ENCODE measurements at regions not wholly inside any gene's neighbourhood (a gene's known extent, or its start where the extent isn't known, plus 50 kb on each side); places are given as distances from the start of the nearest gene placed in this dataset.

GRCh38 chr10:120984221-120984620 lies 133.1 kb downstream of the WDR11 start:
- Histone ChIP-seq H3K36me3 (ENCODE audit: control insufficient read depth, insufficient read depth, low read length) (no peaks in the 10 kb centered on the region), H3K4me3 (ENCODE audit: low read length) (no peak overlapping the region), H3K27ac (ENCODE audit: low read length) (no peak overlapping the region), H3K9me3 (replicated peaks; ENCODE audit: control insufficient read depth, low read depth, low read length) (peaks cover 5% of the 10 kb centered on the region), H3K4me1 (ENCODE audit: control insufficient read depth, insufficient read depth, low read length) (peaks cover 8% of the 10 kb centered on the region), H3K27me3 (ENCODE audit: control insufficient read depth, insufficient read depth, low read length) (peaks cover 39% of the 10 kb centered on the region)
- 63% methylated on average over 4 of the region's 4 CpGs for WGBS (ENCODE audit: insufficient coverage)
- no peak for DNase-seq

- Histone ChIP-seq H3K27me3 (ENCODE audit: control insufficient read depth, insufficient read depth, low read length) (peaks cover 9% of the 10 kb centered on the region), H3K36me3 (ENCODE audit: control insufficient read depth, insufficient read depth, low read length) (no peaks in the 10 kb centered on the region), H3K4me3 (ENCODE audit: low read length) (no peak overlapping the region), H3K9me3 (replicated peaks; ENCODE audit: control insufficient read depth, low read depth, low read length) (peaks cover 11% of the 10 kb centered on the region), H3K4me1 (ENCODE audit: control insufficient read depth, insufficient read depth, low read length) (no peaks in the 10 kb centered on the region), H3K27ac (ENCODE audit: low read length) (no peak overlapping the region)
- no peak for DNase-seq
- 70% methylated on average over 2 of the region's 2 CpGs for WGBS (ENCODE audit: insufficient coverage)
Measured at GRCh38 chr10:120987359-120987758, 136.2 kb downstream of the WDR11 start.

DNA sequence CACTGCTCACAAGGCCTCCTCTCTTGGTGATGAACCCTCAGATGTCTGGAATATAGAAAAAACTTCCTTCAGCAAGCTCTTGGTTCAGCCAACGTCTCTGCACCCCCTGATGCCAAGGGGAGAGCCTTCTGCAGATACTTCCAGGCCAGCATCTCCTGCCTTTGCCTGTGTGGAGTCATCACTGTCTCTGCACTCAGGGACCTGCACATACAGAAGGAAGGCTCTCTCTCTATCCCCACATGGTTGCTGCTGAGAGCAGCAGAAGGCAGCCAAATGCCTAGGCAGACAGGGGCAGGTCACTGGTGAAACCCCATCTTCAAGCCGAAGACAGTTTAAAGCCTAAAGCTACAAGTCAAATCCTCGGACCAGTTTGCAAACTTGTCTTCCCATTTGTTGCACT lies 137.6 kb downstream of the WDR11 start:
- no peaks in the 10 kb centered on the region for H3K4me1 ChIP-seq (ENCODE audit: control insufficient read depth, insufficient read depth, low read length)
- peaks cover 4% of the 10 kb centered on the region for H3K27me3 ChIP-seq (ENCODE audit: control insufficient read depth, insufficient read depth, low read length)
- no peaks in the 10 kb centered on the region for H3K36me3 ChIP-seq (ENCODE audit: control insufficient read depth, insufficient read depth, low read length)
- no peak overlapping the region for H3K27ac ChIP-seq (ENCODE audit: low read length)
- H3K4me3 ChIP-seq (ENCODE audit: low read length), result no peak overlapping the region
- DNase-seq, result no peak
- 96% methylated on average over 3 of the region's 3 CpGs for WGBS (ENCODE audit: insufficient coverage)
- peaks cover 11% of the 10 kb centered on the region for H3K9me3 ChIP-seq (replicated peaks; ENCODE audit: control insufficient read depth, low read depth, low read length)

GRCh38 chr10:120989279-120989678 lies 138.1 kb downstream of the WDR11 start:
- peaks cover 11% of the 10 kb centered on the region for H3K9me3 ChIP-seq (replicated peaks; ENCODE audit: control insufficient read depth, low read depth, low read length)
- H3K27me3 ChIP-seq (ENCODE audit: control insufficient read depth, insufficient read depth, low read length), result peaks cover under 1% of the 10 kb centered on the region
- no peaks in the 10 kb centered on the region for H3K4me1 ChIP-seq (ENCODE audit: control insufficient read depth, insufficient read depth, low read length)
- no peak overlapping the region for H3K27ac ChIP-seq (ENCODE audit: low read length)
- no peak overlapping the region for H3K4me3 ChIP-seq (ENCODE audit: low read length)
- no peaks in the 10 kb centered on the region for H3K36me3 ChIP-seq (ENCODE audit: control insufficient read depth, insufficient read depth, low read length)
- DNase-seq, result no peak
- 78% methylated on average over 2 of the region's 2 CpGs for WGBS (ENCODE audit: insufficient coverage)

- H3K4me3 ChIP-seq (ENCODE audit: low read length), result no peak overlapping the region
- peaks cover 11% of the 10 kb centered on the region for H3K9me3 ChIP-seq (replicated peaks; ENCODE audit: control insufficient read depth, low read depth, low read length)
- 79% methylated on average over 8 of the region's 10 CpGs for WGBS (ENCODE audit: insufficient coverage)
Measured at GRCh38 chr10:120989996-120990598, 138.9 kb downstream of the WDR11 start.

GRCh38 chr10:120990831-120991230 lies 139.7 kb downstream of the WDR11 start:
- Histone ChIP-seq H3K27me3 (ENCODE audit: control insufficient read depth, insufficient read depth, low read length) (no peaks in the 10 kb centered on the region), H3K9me3 (replicated peaks; ENCODE audit: control insufficient read depth, low read depth, low read length) (peaks cover 11% of the 10 kb centered on the region), H3K4me1 (ENCODE audit: control insufficient read depth, insufficient read depth, low read length) (no peaks in the 10 kb centered on the region), H3K36me3 (ENCODE audit: control insufficient read depth, insufficient read depth, low read length) (no peaks in the 10 kb centered on the region), H3K4me3 (ENCODE audit: low read length) (no peak overlapping the region), H3K27ac (ENCODE audit: low read length) (no peak overlapping the region)
- whole genome bisulfite sequencing (ENCODE audit: insufficient coverage), result no CpG with 5 or more reads among the region's 2 CpGs
- DNase-seq, result no peak

More at GRCh38 chr10:120989996-120990598, 138.9 kb downstream of the WDR11 start:
- Histone ChIP-seq H3K36me3 (ENCODE audit: control insufficient read depth, insufficient read depth, low read length) (no peaks in the 10 kb centered on the region), H3K27me3 (ENCODE audit: control insufficient read depth, insufficient read depth, low read length) (no peaks in the 10 kb centered on the region), H3K4me1 (ENCODE audit: control insufficient read depth, insufficient read depth, low read length) (no peaks in the 10 kb centered on the region), H3K27ac (ENCODE audit: low read length) (no peak overlapping the region)
- no peak for DNase-seq

DNA sequence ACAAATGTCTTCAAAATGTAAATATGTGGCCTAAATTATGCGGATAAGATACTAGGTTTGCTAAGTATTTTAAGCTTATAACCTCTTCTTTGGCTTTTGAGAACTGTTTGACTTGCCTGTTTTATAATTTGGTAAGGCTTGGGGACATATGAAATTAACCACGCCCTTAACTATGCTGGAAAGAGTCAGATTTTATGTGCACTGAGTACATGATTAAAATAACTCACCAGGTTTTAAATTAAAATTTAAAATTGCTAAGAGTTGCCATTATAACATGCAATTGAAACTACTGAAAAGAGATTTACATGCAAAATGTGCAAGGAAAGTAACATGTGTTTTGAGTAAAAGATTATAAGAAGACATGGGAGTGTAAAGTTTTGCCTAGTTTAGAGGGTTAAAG lies 141.9 kb downstream of the WDR11 start:
- Histone ChIP-seq H3K36me3 (ENCODE audit: control insufficient read depth, insufficient read depth, low read length) (no peaks in the 10 kb centered on the region), H3K4me3 (ENCODE audit: low read length) (no peak overlapping the region), H3K27ac (ENCODE audit: low read length) (no peak overlapping the region), H3K9me3 (replicated peaks; ENCODE audit: control insufficient read depth, low read depth, low read length) (peaks cover 11% of the 10 kb centered on the region), H3K27me3 (ENCODE audit: control insufficient read depth, insufficient read depth, low read length) (no peaks in the 10 kb centered on the region), H3K4me1 (ENCODE audit: control insufficient read depth, insufficient read depth, low read length) (no peaks in the 10 kb centered on the region)
- no CpG with 5 or more reads among the region's 2 CpGs for WGBS (ENCODE audit: insufficient coverage)
- no peak for DNase-seq

DNA sequence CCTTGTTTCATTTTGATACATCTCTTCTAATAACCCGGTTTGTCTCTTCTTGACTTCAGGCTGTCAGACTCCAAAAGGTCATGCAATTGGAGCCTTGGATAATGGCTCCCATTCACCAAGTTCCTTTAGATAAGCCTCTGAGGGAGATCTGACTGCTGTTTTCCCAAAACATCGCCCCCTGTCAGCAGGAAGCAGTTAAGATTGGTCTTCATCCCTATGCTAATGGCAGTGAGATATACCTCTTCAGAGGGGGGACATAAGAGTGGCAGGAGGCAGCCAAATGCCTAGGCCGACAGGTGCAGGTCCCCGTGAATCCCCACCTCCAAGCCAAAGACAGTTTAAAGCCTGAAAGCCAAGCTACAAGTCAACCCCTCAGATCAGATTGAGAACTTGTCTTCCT lies 144.6 kb downstream of the WDR11 start:
- H3K9me3 ChIP-seq (replicated peaks; ENCODE audit: control insufficient read depth, low read depth, low read length), result no peaks in the 10 kb centered on the region
- no peak overlapping the region for H3K27ac ChIP-seq (ENCODE audit: low read length)
- no peak overlapping the region for H3K4me3 ChIP-seq (ENCODE audit: low read length)
- H3K27me3 ChIP-seq (ENCODE audit: control insufficient read depth, insufficient read depth, low read length), result no peaks in the 10 kb centered on the region
- WGBS (ENCODE audit: insufficient coverage), result 91% methylated on average over 4 of the region's 4 CpGs
- no peak for DNase-seq
- no peaks in the 10 kb centered on the region for H3K4me1 ChIP-seq (ENCODE audit: control insufficient read depth, insufficient read depth, low read length)
- no peaks in the 10 kb centered on the region for H3K36me3 ChIP-seq (ENCODE audit: control insufficient read depth, insufficient read depth, low read length)

DNA sequence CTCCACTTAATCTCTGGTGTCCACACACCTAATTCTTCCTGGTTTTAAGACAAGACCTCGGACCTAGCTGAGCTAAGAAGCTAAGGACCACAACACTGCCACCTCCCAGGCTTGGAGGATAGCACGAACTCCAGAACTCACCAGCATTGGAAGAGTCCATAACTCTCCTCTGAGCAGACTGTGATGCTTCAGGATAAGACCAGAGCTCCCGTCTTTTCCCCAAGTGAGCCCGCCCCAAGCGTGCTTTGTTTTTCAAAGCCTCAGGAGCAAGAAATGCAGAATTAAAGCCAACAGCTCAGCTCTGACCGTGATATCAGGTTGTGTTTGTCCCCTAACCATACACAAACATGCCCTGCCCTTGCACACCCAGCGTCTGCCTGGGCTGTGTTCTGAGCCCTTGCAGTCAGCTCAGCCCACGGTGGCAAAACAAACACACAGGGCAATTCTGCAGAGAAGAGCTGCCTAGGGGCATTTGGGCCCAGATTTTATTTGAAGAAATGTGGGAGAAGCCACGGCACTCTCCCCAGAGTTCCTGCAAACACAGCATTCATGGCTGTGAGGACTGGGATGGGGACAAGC lies 145.4 kb downstream of the WDR11 start:
- Histone ChIP-seq H3K27ac (ENCODE audit: low read length) (no peak overlapping the region), H3K4me3 (ENCODE audit: low read length) (no peak overlapping the region), H3K4me1 (ENCODE audit: control insufficient read depth, insufficient read depth, low read length) (no peaks in the 10 kb centered on the region), H3K27me3 (ENCODE audit: control insufficient read depth, insufficient read depth, low read length) (no peaks in the 10 kb centered on the region), H3K36me3 (ENCODE audit: control insufficient read depth, insufficient read depth, low read length) (no peaks in the 10 kb centered on the region), H3K9me3 (replicated peaks; ENCODE audit: control insufficient read depth, low read depth, low read length) (no peaks in the 10 kb centered on the region)
- DNase-seq, result no peak
- WGBS (ENCODE audit: insufficient coverage), result 68% methylated on average over 6 of the region's 9 CpGs

GRCh38 chr10:120997313-120997712 lies 146.2 kb downstream of the WDR11 start:
- no peaks in the 10 kb centered on the region for H3K4me1 ChIP-seq (ENCODE audit: control insufficient read depth, insufficient read depth, low read length)
- no peak for DNase-seq
- H3K27me3 ChIP-seq (ENCODE audit: control insufficient read depth, insufficient read depth, low read length), result no peaks in the 10 kb centered on the region
- no peaks in the 10 kb centered on the region for H3K36me3 ChIP-seq (ENCODE audit: control insufficient read depth, insufficient read depth, low read length)
- no peak overlapping the region for H3K4me3 ChIP-seq (ENCODE audit: low read length)
- H3K27ac ChIP-seq (ENCODE audit: low read length), result no peak overlapping the region
- H3K9me3 ChIP-seq (replicated peaks; ENCODE audit: control insufficient read depth, low read depth, low read length), result no peaks in the 10 kb centered on the region
- WGBS (ENCODE audit: insufficient coverage), result no CpG with 5 or more reads among the region's 1 CpG

DNA sequence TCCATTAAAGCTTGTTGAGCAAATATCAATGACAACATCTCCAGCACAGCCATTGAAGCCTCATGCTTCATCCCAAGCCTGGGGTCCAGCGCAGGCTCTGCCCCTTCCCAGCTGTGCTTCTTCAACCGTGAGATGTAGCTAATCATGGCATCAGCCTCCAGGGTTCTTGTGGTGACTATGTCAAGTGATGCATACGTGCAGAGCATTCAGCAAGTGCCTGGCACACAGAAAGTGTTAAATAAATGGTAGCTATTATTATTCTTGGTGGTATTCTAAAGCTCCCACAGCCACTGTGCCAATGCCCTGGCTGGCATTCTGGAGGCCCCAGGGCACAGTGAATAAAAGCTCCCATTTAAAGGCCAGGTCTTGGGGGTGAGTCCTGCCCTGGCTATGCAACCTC lies 146.6 kb downstream of the WDR11 start:
- H3K4me3 ChIP-seq (ENCODE audit: low read length), result no peak overlapping the region
- DNase-seq, result no peak
- no peaks in the 10 kb centered on the region for H3K4me1 ChIP-seq (ENCODE audit: control insufficient read depth, insufficient read depth, low read length)
- H3K27ac ChIP-seq (ENCODE audit: low read length), result no peak overlapping the region
- no peaks in the 10 kb centered on the region for H3K36me3 ChIP-seq (ENCODE audit: control insufficient read depth, insufficient read depth, low read length)
- 60% methylated on average over 1 of the region's 3 CpGs for WGBS (ENCODE audit: insufficient coverage)
- no peaks in the 10 kb centered on the region for H3K27me3 ChIP-seq (ENCODE audit: control insufficient read depth, insufficient read depth, low read length)
- no peaks in the 10 kb centered on the region for H3K9me3 ChIP-seq (replicated peaks; ENCODE audit: control insufficient read depth, low read depth, low read length)
